ENCODE measurements at regions not wholly inside any gene's neighbourhood (a gene's known extent, or its start where the extent isn't known, plus 50 kb on each side); places are given as distances from the start of the nearest gene placed in this dataset.

DNA sequence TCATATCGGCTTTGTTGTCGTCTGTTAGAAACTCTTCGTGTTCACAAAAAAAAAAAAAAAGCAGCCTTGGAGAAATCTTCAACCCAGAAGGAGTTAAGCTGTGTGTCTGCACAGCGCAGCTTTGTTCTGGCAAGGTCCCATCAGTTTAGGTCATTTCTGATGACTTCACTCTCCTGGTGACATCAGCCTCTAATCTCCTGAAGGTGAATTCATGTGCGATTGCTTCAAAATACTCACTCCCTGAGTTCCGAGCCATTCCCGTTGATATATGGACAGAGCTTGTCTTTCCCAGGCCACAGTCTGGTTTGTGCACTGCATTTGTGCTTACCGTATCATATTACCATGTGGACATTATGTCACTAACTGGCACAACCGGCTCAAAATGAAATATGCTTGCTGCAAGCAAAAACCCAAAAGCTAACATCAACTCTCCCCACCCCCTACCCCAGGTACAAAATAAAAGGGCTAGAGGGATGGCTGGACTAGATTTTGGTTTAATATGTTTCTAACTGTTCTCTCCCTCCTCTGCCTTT, 342.4 kb downstream of the KCNRG start:
- DNase-seq (ENCODE audit: low read depth in 2 of 2): no peak

DNA sequence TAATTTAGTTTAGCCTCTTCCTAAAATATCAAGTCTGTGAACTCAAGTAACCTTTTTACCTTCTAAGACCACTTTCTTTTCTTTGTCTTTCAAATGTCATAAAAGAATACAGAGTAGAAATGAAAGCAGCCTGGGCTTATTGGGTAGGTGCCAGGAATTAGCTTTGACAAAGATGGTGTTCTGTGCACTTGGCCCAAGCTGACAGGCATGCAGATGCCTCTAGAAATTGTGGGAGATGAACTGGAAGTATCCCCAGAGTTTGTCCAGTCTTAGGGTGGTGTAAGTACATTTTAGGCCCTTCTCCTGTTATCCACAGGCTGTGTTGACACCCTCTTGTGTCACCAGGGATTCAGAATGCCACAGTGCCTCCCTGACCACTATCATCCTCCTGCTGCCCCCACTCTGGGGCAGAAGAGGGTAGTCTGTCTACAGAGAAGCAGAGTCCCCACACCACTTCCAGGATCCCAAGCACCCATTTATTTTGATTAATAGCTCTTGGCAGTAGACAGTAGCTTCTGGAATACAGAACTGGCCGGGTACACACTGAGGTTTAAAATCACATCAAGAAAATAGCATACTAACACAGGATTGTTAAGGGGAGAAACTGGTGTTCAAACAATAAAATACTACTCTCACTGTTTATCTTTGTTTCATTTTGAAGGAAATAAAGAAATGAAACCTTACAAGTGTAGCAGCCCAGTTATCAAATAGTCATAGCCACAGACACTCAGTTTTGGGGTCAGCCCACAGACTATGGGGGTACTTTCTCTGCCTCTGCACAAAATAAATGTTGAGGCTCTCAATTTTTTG, 343.2 kb downstream of the KCNRG start:
- DNase-seq (ENCODE audit: low read depth in 2 of 2): no peak

DNA sequence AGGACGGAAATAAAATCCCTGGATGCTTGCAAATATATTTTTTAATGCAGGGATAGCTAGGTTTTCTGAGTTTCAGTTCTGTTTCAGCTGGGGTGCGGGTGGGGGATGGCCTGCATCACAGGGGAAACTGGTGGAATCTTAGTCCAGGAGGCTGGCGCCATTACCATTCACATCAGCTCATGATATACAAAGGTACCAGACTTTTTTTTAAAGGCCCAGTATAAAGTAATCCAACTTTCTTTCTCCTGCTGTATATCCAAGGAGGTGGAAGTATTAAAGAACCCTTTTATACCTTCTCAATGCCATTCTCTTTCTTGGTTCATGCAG, 343.8 kb downstream of the KCNRG start:
- DNase-seq (ENCODE audit: low read depth in 2 of 2): no peak

DNA sequence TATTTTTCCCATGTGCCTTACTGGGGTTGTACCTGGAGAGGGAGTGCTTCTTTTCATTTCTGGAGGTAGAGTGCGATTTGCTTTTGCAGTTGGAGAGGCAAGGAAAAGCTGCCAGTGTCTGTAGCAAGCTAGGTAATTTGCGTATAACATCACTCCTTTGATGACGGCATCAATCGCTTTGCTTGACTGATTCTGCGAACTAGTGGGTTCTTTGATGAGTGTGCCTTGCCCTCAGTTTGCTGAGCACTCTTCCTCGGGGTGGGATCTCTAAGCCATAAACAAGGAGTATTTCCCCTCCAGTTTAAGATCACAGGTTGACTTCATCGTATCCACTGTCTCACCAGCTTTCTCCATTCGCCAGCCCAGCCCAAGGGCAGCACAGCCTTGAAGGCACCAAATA, 344.5 kb downstream of the KCNRG start:
- DNase-seq (ENCODE audit: low read depth in 2 of 2): no peak

DNA sequence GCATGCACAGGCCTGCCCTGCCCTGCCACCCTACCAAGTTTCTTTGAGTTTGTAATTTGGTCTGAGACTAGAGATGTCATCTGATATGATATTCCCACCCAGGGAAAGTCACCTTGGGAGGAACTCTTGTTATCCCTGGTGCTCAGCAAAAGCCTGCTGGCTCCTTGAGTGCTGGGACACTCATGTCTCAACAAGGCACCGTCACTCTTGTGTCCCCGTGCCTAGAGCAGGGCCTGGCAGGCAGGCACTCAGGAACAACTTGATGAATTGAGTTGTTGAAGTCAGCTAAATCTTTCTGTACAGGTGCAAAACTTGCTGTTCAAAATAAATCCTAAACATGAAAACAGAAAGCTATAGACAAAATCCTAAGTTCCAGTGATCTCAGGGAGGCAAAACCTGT, 345.4 kb downstream of the KCNRG start:
- no peak for DNase-seq (ENCODE audit: low read depth in 2 of 2)

DNA sequence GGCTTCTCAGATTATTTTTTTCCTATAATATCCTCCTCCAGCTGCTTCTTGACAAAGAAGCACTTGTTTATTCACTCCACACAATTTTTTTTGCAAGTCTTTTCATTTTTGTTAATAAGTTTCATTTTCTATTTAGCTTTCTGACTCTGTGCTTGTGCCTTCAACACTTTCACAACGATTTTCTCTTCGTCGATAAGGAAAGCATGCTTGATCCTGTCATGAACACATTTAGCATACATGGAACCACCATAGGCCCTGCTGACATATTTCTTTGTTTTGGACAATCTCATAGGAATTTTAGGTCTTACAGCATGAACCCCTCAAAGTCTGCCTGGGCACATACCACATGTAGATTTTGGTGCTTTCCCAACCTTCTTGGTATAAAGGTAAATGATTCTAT, 346.0 kb downstream of the KCNRG start:
- no peak for DNase-seq (ENCODE audit: low read depth in 2 of 2)

DNA sequence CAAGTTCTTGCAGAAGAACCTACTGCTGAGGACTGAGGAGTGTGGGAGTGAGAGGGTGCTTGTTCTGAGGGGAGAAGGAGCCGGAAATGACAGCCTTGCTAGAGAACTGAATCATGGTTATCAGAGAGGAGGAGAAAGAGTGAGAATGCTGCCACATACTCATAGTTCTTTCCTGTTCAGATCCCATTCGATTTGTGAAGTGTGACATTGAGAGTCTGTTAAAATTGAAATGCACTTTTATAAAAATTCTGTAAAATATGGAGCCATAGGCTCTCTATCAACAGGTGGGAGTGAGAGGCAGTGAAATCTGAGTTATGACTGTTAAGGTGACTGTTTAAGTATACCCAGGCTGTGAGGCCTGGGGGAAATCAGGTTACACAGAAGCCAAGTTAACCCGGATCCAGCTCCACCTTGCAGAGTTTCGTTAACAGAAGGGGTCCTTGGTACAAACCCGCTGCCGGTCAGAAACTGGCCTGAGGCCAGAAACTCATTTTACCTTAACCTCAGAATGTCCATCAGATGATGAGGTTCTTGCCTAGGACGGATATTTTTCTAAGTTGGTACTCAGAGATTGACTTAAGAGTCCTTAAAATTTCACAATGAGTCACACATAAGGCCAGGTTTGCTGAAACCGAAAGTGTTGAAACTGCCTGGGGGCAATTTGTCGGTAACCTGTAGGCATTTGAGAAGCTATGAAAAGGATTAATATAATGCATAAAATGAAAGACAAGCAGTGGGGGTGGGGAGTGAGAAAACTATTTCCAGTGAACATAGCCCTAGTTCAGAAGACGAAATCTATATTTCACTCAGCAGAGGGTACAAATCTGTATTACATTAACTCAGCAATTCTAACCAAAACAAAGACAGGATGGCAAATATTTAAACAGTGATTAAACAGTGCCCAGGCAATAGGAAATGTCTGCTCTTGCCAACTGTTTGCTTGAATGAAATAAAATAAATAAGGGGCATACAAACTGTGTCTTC, 350.5 kb downstream of the KCNRG start:
- peak in 1 of 2 donors; percentile 11 for DNase-seq (ENCODE audit: low read depth in 2 of 2)

DNA sequence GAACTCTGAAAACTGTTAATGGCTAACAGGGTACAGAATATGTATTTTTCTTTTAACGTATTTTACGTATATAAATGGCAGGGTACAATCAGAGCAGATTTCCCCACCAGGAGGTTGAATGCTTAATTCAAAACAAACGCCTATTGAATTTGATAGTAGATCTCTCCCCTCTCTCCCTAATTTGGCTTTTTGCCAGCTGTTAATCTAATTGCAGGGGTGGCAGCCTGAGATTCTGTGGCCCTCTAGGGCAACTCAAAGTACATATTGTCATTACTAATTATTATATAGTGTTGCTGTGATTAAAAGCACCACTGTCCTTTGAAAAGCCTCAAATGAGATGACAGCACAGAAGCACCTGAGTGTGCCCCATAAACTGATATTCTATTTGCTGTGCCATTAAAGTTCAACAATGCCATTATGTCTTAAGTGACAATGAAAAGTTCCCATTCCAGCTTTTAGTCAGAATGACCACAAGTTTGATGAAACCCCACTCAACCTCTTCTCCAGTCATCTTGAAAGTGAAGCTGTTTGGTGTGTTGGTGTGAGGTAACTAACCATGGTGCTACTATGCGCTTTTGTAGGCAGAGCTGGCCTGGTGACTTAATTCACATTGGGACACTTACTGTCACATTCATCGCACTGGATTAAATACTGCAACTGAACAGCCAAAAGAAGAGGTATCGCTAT, 351.4 kb downstream of the KCNRG start:
- peak in 1 of 2 donors; percentile 8 for DNase-seq (ENCODE audit: low read depth in 2 of 2)

DNA sequence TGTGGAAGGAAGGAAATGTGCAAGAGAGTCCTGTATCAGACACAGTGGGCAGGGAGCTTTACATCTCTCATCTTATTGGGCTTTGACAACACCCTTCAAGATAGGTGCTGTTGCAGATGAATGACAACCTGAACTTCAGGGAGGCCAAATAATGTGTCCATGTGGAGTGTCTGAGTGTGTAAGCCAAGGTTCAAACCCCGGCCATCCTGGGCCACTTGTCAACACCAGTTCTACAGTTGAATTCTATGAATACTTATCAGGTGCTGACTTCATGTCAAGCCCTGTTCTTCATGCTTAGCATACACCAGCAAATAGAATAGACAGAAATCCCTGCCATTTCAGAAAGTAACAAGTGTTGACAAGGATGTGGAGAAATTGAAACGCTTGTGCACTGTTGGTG, 354.4 kb downstream of the KCNRG start:
- no peak for DNase-seq (ENCODE audit: low read depth in 2 of 2)

DNA sequence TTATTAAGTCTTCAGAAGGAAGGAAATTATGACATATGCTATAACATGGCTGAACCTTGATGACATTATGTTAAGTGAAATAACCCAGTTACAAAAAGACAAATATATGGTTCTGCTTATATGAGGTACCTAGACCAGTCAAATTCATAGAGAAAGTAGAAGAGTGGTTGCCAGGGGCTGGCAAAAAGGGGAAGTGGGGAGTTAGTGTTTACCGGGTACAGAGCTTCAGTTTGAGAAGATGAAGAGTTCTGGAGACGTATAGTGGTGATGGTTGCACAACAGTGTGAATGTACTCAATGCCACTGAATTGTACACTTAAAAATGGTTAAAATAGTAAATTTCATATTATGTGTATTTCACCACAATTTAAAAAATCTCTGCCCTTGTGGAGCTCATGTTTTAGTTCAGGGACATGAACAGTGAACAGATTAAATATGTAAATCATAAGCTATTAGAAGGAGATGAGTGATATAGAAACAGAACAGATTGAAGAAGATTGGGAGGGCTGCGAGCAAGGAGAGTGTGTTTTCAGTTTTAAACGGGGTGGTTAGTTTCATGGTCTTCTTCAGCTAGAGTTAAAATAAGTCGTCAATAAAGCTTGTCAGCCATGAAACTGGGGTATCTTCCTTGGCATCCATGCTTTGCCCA, 355.2 kb downstream of the KCNRG start:
- no peak for DNase-seq (ENCODE audit: low read depth in 2 of 2)

DNA sequence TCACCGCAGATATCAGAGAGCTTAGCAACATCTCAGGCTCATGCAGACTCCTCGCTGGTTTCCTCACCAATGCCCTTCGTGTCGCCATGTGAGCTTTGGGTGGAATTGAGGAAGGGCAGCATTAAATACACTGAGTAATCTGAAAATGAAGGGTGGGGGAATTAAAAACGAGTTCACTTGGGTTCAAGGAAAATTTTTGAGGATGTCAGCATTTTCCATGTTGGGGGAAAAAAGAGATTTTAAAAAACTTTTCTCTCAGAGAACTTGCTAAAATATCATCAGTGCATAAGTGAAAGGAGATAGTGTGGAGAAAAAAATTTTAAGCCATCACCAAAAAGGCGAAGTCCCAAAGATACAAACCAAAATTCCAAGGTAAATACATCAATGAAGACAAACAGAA, 359.3 kb downstream of the KCNRG start:
- no peak for DNase-seq (ENCODE audit: low read depth in 2 of 2)

DNA sequence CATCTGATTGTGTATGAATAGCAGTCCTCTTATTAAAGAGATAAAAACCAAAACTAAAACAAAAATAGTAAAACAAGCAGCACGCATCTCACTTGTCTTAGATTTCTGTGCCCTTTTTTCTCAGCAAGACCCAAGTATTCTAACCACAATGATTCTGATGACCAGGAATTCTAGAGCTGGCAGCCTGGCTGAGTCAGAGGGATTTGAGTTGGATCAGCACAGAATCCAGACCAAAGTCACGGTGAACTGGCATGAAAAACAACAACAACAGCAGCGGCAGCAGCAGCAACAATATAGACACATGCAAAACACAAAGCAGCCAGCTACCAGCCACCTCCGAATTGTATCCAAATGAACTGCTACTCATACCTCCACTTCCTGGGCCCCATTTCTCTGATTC, 360.5 kb downstream of the KCNRG start:
- DNase-seq (ENCODE audit: low read depth in 2 of 2): no peak

DNA sequence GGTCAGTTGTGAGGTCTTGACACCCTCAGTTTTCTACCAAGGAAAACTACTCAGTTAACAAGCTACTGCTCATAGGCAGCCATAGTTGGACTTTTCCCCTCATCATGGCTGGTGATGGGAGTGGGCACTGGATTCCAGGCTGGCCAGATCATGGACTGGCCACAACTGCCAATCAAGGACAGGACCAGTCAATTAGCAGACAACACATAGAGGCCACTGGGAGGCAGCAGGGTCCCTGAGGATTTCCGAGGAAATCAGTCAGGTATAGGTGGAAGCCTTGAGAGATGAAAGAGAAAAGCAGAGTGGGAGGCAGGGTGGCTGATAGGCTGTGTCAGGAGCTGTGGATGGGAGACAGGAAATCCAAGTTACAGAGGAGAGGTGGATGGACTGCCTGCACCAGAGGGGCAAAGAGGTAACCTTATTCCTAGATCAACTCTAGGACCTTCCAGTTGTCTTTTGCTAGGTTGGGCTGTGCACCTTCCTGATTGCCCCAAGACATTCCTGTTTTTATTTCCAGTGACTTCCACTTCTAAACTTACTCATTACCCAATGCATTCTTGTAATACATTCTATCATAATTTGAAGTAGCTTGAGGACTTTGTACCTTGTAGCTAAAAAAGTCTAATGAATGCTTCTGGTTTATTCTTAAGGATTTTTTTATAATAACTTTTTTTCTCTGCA, 361.8 kb downstream of the KCNRG start:
- no peak for DNase-seq (ENCODE audit: low read depth in 2 of 2)

DNA sequence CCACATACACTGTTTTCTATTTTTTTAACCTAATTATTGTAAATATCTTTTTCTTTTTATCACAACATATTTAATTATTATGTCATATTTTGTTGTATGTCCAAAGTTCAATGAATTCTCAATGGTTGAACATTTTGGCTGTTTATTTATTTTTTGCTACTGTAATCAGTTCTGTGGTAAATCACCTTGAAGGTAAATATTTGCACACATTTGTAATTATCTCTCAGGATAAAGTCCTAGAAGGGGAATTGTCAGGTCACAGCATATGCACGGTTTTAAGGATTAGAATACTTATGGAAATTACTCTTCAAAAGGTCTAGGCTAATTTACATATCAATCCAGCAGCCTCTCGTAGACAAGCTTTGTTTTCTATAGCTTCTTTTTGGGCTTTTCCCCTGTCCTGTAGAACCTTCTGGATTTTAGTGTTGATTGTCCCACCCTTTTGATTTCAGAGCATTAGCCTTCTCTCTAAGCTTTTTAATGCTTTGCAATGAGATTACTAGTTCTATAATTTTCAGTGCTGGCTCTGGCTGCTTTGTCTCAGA, 362.6 kb downstream of the KCNRG start:
- DNase-seq (ENCODE audit: low read depth in 2 of 2): no peak

DNA sequence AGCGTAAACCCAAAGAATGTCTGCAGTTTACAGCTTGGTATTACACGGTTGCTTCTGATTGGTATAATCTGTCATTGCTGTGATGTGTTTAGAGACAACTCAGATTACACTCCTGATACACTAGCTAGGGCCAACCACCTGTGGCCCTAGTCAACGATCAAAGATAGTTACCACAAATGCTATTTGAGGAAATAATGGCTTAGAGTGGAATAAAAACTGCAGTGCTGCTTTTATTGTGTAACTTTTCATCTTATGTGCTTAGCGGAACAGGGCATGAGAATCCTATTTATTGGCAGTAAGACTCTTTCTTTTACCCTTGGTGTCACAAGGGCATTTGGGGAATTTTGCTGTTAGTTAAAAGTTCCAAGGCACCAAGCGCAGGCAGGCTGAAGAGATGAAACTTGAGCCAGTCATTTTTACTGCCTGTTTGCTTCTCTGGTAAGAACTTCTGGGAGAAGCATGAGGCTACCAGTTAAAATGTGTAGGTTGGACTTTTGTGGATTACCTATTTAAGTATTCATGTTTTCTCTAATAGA, 363.3 kb downstream of the KCNRG start:
- no peak for DNase-seq (ENCODE audit: low read depth in 2 of 2)

DNA sequence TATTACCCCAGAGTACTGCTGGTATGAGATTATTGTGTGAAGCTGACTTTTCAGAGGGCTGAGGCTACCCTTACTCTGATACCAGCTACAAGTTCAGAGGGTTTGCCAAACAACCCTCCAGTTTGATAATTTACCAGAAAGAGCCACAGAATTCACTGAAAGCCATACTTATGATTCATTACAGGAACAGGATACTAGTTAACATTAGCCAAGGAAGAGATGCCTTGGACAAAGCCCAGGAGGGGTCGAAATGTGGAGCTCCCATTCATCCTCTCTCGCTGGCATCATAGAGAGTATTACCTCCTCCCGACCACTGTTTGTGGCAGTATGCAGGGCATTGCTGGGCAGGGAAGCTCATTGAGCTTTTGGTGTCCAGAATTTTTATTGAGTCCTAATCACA, 364.3 kb downstream of the KCNRG start:
- DNase-seq (ENCODE audit: low read depth in 2 of 2): no peak

DNA sequence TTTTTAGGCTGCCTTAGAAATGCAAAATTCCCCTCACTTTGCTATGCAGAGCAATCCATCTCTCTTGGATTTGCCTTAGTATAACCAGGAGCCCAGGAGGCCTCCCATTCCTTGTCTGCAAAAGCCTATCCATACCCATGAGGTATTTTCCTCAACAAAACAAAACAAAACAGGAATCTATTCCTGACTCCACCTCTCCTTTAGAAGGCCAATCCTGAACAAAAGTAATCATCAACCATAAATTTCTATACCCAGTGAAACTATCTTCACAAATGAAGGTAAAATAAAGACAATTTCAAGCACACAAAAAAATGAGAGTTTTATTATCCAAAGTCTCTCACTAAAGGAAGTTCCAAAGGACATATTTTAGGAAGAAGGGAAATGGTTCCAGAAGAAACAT, 365.7 kb downstream of the KCNRG start:
- DNase-seq (ENCODE audit: low read depth in 2 of 2): no peak

DNA sequence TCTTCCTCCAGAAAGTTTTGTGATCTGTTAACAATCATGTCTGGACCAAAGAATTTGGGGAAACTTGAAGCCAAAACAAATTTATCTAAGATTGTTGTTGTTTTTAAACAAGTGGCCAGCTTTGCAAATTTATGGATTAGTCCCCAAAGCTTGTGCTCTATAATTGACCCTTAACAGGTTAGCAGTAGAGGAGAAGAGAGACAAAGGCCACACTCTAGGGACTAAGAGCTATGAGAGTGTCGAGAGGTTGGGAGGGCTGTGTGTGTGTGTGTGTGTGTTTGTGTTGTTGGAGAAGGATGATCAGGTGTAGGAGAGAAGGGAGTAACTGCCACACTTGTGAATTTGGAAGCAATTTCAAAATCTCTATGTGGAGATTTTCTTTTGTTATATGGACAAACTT, 367.3 kb downstream of the KCNRG start:
- DNase-seq (ENCODE audit: low read depth in 2 of 2): no peak

DNA sequence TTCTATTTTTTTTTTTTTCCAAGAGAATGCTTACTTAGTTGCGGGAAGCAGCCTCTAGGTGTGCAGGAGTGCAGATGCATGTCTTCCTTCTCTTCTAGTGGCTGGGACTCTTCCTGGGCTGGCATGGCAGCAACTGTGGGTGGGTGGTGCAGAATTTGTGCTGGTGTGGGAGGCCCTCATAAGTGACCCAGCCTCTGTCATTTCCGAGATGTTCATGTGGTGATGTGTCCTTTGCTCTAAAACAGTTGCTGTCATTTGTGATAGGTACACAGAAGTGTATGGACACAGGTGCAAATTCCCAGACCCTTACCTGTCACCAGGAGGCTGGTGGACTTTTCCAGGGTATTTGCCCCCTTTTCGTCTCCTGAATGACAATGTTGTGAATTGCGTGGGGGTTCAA, 367.7 kb downstream of the KCNRG start:
- DNase-seq (ENCODE audit: low read depth in 2 of 2): no peak

DNA sequence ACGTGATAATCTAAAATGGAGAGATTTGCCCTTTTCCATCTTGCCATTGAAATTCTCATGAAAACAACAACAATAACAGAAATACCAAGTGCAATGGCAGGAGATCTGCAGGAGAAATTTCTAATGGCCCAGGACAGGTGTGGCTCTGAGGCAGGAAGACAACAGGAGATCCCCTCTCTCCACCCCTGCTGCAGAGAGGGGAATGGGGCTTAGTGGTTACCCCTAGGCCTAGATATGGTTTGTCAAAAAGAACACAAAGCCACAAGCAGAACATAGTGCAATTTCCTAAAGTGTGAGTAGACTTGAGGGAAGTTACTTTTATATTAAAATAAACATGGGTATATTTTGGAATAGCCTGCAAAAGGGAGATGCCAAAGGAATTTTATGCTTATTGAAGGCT, 369.5 kb downstream of the KCNRG start:
- no peak for DNase-seq (ENCODE audit: low read depth in 2 of 2)
